ENCODE measurements at regions not wholly inside any gene's neighbourhood (a gene's known extent, or its start where the extent isn't known, plus 50 kb on each side); places are given as distances from the start of the nearest gene placed in this dataset.
A peak's percentile ranks its signal among the peaks of the same experiment; 100 is the strongest.

DNA sequence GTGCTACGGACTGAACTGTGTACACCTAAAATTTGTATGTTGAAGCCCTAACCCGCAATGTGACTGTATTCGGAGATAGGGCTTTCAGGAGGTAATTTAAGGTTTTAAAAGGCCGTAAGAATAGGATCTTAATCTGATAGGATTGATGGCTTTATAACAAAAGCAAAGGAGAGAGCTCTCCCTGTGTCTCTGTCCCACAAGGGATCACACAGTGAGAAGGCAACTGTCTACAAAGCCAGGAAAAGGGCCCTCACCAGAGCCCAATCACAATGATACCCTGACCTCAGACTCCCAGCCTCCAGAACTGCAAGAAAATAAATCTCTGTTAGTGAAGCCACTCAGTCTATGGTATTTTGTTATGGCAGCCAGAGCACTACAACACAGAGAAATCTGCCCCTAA lies 208.7 kb upstream of the ZC3H12C start:
- no peak for DNase-seq (ENCODE audit: low read depth)
- TF ChIP-seq, protein P1, sequence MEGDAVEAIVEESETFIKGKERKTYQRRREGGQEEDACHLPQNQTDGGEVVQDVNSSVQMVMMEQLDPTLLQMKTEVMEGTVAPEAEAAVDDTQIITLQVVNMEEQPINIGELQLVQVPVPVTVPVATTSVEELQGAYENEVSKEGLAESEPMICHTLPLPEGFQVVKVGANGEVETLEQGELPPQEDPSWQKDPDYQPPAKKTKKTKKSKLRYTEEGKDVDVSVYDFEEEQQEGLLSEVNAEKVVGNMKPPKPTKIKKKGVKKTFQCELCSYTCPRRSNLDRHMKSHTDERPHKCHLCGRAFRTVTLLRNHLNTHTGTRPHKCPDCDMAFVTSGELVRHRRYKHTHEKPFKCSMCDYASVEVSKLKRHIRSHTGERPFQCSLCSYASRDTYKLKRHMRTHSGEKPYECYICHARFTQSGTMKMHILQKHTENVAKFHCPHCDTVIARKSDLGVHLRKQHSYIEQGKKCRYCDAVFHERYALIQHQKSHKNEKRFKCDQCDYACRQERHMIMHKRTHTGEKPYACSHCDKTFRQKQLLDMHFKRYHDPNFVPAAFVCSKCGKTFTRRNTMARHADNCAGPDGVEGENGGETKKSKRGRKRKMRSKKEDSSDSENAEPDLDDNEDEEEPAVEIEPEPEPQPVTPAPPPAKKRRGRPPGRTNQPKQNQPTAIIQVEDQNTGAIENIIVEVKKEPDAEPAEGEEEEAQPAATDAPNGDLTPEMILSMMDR (IDR thresholded peaks at IDR 0.05; ENCODE audit: insufficient read depth, low read depth, low read length, missing control alignments), result no peak
- no peak overlapping the region for H3K4me3 ChIP-seq (ENCODE audit: low read depth, low read length)

DNA sequence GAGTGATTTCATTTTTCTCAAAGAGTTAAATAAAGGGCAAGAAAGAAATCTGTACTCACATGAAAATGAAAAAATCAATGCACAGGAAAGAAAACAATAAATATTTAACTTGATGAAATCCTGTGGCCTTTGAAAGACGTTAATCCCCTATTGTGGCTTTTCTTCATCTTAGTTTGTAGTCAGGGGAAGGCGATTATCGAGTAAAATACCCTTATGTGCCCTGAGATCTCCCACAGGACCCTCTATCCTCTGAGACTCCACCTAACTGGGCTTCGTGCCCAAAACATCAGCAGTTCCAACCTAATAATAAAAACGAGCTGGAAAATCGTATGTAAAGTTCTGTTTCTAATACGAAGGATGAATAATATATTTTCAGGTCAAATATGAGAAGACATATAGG lies 208.2 kb upstream of the ZC3H12C start:
- no peak overlapping the region for H3K4me3 ChIP-seq (ENCODE audit: low read depth, low read length)
- DNase-seq (ENCODE audit: low read depth), result no peak
- TF ChIP-seq, protein P1 (IDR thresholded peaks at IDR 0.05; ENCODE audit: insufficient read depth, low read depth, low read length, missing control alignments), result no peak

DNA sequence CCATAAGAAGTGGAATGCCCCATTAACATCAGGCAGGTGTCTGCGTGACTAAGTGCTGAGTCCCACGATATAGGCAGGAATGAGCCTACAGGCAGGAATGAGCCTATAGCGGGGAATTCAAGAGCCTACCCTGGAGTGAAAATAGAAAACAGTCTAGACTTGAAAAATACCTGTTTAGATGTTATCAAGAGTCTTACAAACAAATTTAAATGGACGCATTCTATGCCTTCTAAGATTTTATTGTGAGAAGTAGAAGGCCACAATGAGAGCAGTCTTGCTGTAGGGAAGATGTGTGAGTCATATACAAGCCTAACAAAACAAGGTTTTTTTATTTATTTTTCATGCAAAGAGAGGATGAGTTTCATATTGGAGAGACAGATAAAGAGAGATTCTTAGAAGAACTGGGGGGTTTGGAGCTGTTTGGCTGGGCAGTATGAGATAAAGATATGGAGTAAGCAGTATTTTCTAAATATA lies 200.8 kb upstream of the ZC3H12C start:
- TF ChIP-seq, protein P1 (IDR thresholded peaks at IDR 0.05; ENCODE audit: insufficient read depth, low read depth, low read length, missing control alignments), result no peak
- no peak for DNase-seq (ENCODE audit: low read depth)
- H3K4me3 ChIP-seq (ENCODE audit: low read depth, low read length), result no peak overlapping the region

DNA sequence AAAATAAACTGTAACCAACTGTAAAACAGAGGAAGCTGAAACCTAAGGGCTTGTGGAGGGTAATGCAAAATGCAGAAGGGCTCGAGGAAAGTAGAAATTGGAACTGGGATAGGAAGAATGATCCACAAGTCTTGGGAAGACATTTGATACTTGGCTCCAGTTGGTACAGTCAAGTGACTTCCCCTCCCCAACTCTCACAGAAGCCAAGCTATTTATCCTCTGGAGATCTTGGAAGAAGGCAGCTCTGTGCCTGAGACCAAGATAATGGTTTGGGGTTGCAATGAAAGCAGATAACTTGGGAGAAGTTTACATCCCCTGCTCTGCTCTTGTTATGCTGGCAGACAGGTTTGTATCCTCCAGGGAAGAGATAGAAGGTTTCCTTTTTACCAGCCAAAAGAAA lies 198.9 kb upstream of the ZC3H12C start:
- no peak overlapping the region for H3K4me3 ChIP-seq (ENCODE audit: low read depth, low read length)
- TF ChIP-seq, protein P1 (IDR thresholded peaks at IDR 0.05; ENCODE audit: insufficient read depth, low read depth, low read length, missing control alignments), result no peak
- no peak for DNase-seq (ENCODE audit: low read depth)

DNA sequence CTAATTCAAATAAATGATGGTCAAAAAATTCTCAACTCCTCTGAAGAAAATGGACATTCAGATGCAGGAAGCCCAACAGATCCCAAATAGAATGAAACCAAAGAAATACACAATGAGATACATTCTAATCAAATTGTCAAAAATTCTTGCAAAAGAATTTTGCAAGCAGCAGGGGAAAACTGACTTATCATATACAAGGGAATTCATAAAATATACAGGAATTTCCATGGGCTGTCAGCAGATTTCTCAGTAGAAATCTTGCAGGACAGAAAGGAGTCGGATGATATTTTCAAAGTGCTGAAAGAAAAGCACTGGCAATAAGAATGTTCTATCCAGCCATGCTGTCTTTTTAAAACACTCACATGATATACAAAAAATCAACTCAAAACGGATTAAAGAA lies 194.6 kb upstream of the ZC3H12C start:
- H3K4me3 ChIP-seq (ENCODE audit: low read depth, low read length), result no peak overlapping the region
- TF ChIP-seq, protein P1 (IDR thresholded peaks at IDR 0.05; ENCODE audit: insufficient read depth, low read depth, low read length, missing control alignments), result no peak
- no peak for DNase-seq (ENCODE audit: low read depth)

DNA sequence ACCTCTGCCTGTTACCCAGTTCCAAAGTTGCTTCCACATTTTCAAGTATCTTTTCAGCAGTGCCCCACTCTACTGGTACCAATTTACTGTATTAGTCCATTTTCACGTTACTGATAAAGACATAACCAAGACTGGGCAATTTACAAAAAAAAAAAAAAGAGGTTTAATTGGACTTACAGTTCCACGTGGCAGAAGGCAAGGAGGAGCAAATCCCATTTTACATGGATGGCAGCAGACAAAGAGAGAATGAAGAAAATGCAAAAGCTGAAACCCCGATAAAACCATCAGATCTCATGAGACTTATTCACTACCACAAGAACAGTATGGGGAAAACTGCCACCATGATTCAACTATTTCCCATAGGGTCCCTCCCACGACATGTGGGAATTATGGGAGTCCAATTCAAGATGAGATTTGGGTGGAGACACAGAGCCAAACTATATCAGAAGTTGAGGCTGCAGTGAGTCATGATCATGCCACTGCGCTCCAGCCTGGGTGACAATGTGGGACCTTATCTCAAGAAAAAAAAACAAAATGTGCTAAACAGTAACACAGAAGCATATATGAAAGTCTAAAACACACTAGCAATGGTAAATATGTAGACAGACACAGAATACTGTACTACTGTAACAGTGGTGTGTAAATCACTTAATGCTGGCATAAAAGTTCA lies 190.3 kb upstream of the ZC3H12C start:
- no peak overlapping the region for H3K4me3 ChIP-seq (ENCODE audit: low read depth, low read length)
- no peak for DNase-seq (ENCODE audit: low read depth)
- TF ChIP-seq, protein P1 (IDR thresholded peaks at IDR 0.05; ENCODE audit: insufficient read depth, low read depth, low read length, missing control alignments), result no peak

DNA sequence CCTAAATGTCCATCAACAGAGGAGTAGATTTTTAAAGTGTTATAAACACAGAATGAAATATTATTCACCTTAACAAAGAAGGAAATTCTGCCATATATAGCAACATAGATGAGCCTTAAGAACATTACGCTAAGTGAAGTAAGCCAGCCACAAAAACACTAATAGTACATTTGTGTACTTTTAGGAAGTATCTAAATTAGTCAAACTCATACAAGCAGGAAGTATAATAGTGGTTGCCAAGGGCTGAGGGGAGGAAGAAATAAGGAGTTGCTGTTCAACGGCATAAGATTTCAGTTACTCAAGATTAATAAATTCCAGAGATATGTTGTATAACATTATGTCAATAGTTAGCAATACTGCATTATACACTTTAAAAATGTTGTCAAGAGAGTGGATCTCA lies 181.7 kb upstream of the ZC3H12C start:
- peak; percentile 8 for DNase-seq (ENCODE audit: low read depth)
- no peak overlapping the region for H3K4me3 ChIP-seq (ENCODE audit: low read depth, low read length)
- TF ChIP-seq, protein P1 (IDR thresholded peaks at IDR 0.05; ENCODE audit: insufficient read depth, low read depth, low read length, missing control alignments), result no peak

Measured in GM12865 (cell line).